HG03442 (cell line): ENCODE measurements at regions not wholly inside any gene's neighbourhood (a gene's known extent, or its start where the extent isn't known, plus 50 kb on each side); places are given as distances from the start of the nearest gene placed in this dataset.
"Not testable (repeated sequence)": the region's sequence is repeated elsewhere in the genome, so short reads cannot be mapped to it uniquely, and the experiment has no call there.

Experiments
- ATAC-seq: cut with Tn5 transposase; IDR thresholded peaks from one replicate; pipeline ENCODE4 v1.9.1; 2021; ENCODE audit warnings: mild to moderate bottlenecking, moderate library complexity; ENCODE audit not compliant: unreplicated experiment

GRCh38 chrX:131696989-131697388, 153.1 kb downstream of the OR13H1 start:
- not testable (repeated sequence) for ATAC-seq

GRCh38 chrX:131703646-131704045, 159.8 kb downstream of the OR13H1 start:
- ATAC-seq, result no peak

GRCh38 chrX:131704136-131704695, 160.3 kb downstream of the OR13H1 start:
- ATAC-seq, result no peak

GRCh38 chrX:131709553-131709952, 165.7 kb downstream of the OR13H1 start:
- no peak for ATAC-seq

GRCh38 chrX:131711478-131711867, 167.6 kb downstream of the OR13H1 start:
- no peak for ATAC-seq

GRCh38 chrX:131723646-131724045, 179.8 kb downstream of the OR13H1 start:
- ATAC-seq, result no peak

- no peak for ATAC-seq
These were observed 180.4 kb downstream of the OR13H1 start for GRCh38 chrX:131724292-131724691.

- no peak for ATAC-seq
These were observed 181.3 kb downstream of the OR13H1 start for GRCh38 chrX:131725001-131725654.

GRCh38 chrX:131727778-131728177, 183.9 kb downstream of the OR13H1 start:
- no peak for ATAC-seq

GRCh38 chrX:131728295-131729145, 184.6 kb downstream of the OR13H1 start:
- no peak for ATAC-seq

GRCh38 chrX:131729295-131729694, 185.4 kb downstream of the OR13H1 start:
- ATAC-seq, result no peak

- ATAC-seq, result no peak
These were observed 190.7 kb downstream of the OR13H1 start for GRCh38 chrX:131734621-131735020.

GRCh38 chrX:131735127-131735526, 191.3 kb downstream of the OR13H1 start:
- ATAC-seq, result no peak

GRCh38 chrX:131739823-131740222, 195.9 kb downstream of the OR13H1 start:
- ATAC-seq, result no peak

- ATAC-seq, result no peak
These were observed 197.3 kb downstream of the OR13H1 start for GRCh38 chrX:131741103-131741581.

GRCh38 chrX:131745942-131746489, 202.1 kb downstream of the OR13H1 start:
- ATAC-seq, result no peak

GRCh38 chrX:131746491-131746968, 202.7 kb downstream of the OR13H1 start:
- no peak for ATAC-seq

GRCh38 chrX:131747173-131747572, 203.3 kb downstream of the OR13H1 start:
- ATAC-seq, result no peak

- ATAC-seq, result no peak
These were observed 208.8 kb downstream of the OR13H1 start for GRCh38 chrX:131752493-131753198.

GRCh38 chrX:131762802-131763234, 218.9 kb downstream of the OR13H1 start:
- no peak for ATAC-seq

GRCh38 chrX:131763674-131764073, 219.8 kb downstream of the OR13H1 start:
- ATAC-seq, result no peak
